NCI-H1694 (cell line): ENCODE measurements at regions not wholly inside any gene's neighbourhood (a gene's known extent, or its start where the extent isn't known, plus 50 kb on each side); places are given as distances from the start of the nearest gene placed in this dataset.

ENCODE experiments used
- DNase-seq: peaks from one replicate; lab custom pipeline; 2025; lab: John Stamatoyannopoulos, UW

GRCh38 chr4:130178106-130178505 is 1082.2 kb downstream of the C4orf33 start:
- DNase-seq: no peak

GRCh38 chr4:130183096-130183495 is 1087.1 kb downstream of the C4orf33 start:
- no peak for DNase-seq

- no peak for DNase-seq
These were observed 1087.8 kb downstream of the C4orf33 start for GRCh38 chr4:130183766-130184165.

- DNase-seq: no peak
These were observed 1089.2 kb downstream of the C4orf33 start for GRCh38 chr4:130185123-130185522.

- DNase-seq: no peak
These were observed 1091.0 kb downstream of the C4orf33 start for GRCh38 chr4:130186931-130187330.

GRCh38 chr4:130187587-130187986 is 1091.6 kb downstream of the C4orf33 start:
- DNase-seq: no peak

- DNase-seq: no peak
These were observed 1096.8 kb downstream of the C4orf33 start for GRCh38 chr4:130192787-130193186.

GRCh38 chr4:130197946-130198345 is 1102.0 kb downstream of the C4orf33 start:
- DNase-seq: no peak

GRCh38 chr4:130203571-130203970 is 1107.6 kb downstream of the C4orf33 start:
- DNase-seq: no peak

- DNase-seq: no peak
These were observed 1114.9 kb downstream of the C4orf33 start for GRCh38 chr4:130210864-130211263.

- no peak for DNase-seq
These were observed 1118.3 kb downstream of the C4orf33 start for GRCh38 chr4:130214268-130214667.

- DNase-seq: no peak
These were observed 1137.6 kb downstream of the C4orf33 start for GRCh38 chr4:130233377-130234047.

GRCh38 chr4:130238121-130238520 is 1142.2 kb downstream of the C4orf33 start:
- no peak for DNase-seq

- no peak for DNase-seq
These were observed 1153.0 kb downstream of the C4orf33 start for GRCh38 chr4:130249002-130249401.

GRCh38 chr4:130257271-130257670 is 1161.3 kb downstream of the C4orf33 start:
- DNase-seq: no peak

- no peak for DNase-seq
These were observed 1170.9 kb downstream of the C4orf33 start for GRCh38 chr4:130266814-130267213.

- no peak for DNase-seq
These were observed 1192.6 kb downstream of the C4orf33 start for GRCh38 chr4:130288576-130288975.

GRCh38 chr4:130293692-130294091 is 1197.7 kb downstream of the C4orf33 start:
- DNase-seq: no peak

GRCh38 chr4:130296448-130296847 is 1200.5 kb downstream of the C4orf33 start:
- no peak for DNase-seq

- no peak for DNase-seq
These were observed 1210.6 kb downstream of the C4orf33 start for GRCh38 chr4:130306566-130306965.

GRCh38 chr4:130309221-130309620 is 1213.3 kb downstream of the C4orf33 start:
- DNase-seq: no peak

- DNase-seq: no peak
These were observed 1226.5 kb downstream of the C4orf33 start for GRCh38 chr4:130322439-130322838.

- no peak for DNase-seq
These were observed 1233.1 kb downstream of the C4orf33 start for GRCh38 chr4:130329036-130329435.

- DNase-seq: no peak
These were observed 1237.3 kb downstream of the C4orf33 start for GRCh38 chr4:130333241-130333759.
